AG08395 (cell line): ENCODE measurements at regions not wholly inside any gene's neighbourhood (a gene's known extent, or its start where the extent isn't known, plus 50 kb on each side); places are given as distances from the start of the nearest gene placed in this dataset.

ENCODE experiments used
- DNase-seq: peaks from one replicate; pipeline ENCODE4 v3.0.0; 2012; ENCODE audit warnings: mixed read lengths, low spot score

GRCh38 chr10:113326160-113327111 lies 226.4 kb upstream of the HABP2 start:
- peak; percentile 91 for DNase-seq

- peak; percentile 88 for DNase-seq
These were observed 223.7 kb upstream of the HABP2 start for GRCh38 chr10:113329121-113329596.

- DNase-seq, result peak; percentile 26
These were observed 220.9 kb upstream of the HABP2 start for GRCh38 chr10:113331961-113332360.

- DNase-seq, result no peak
These were observed 219.5 kb upstream of the HABP2 start for GRCh38 chr10:113333313-113333712.

- peak; percentile 31 for DNase-seq
These were observed 217.3 kb upstream of the HABP2 start for GRCh38 chr10:113335592-113335991.

GRCh38 chr10:113336549-113337130 lies 216.2 kb upstream of the HABP2 start:
- no peak for DNase-seq

GRCh38 chr10:113337142-113337541 lies 215.7 kb upstream of the HABP2 start:
- DNase-seq, result peak; percentile 31

GRCh38 chr10:113339121-113339520 lies 213.7 kb upstream of the HABP2 start:
- DNase-seq, result no peak

- DNase-seq, result no peak
These were observed 212.6 kb upstream of the HABP2 start for GRCh38 chr10:113340282-113340681.

- no peak for DNase-seq
These were observed 211.7 kb upstream of the HABP2 start for GRCh38 chr10:113341138-113341537.

GRCh38 chr10:113345826-113346624 lies 206.8 kb upstream of the HABP2 start:
- DNase-seq, result no peak

- DNase-seq, result no peak
These were observed 205.3 kb upstream of the HABP2 start for GRCh38 chr10:113347508-113347907.

- DNase-seq, result no peak
These were observed 204.2 kb upstream of the HABP2 start for GRCh38 chr10:113348694-113349093.

- no peak for DNase-seq
These were observed 202.4 kb upstream of the HABP2 start for GRCh38 chr10:113350311-113351040.

- DNase-seq, result no peak
These were observed 198.1 kb upstream of the HABP2 start for GRCh38 chr10:113354711-113355110.

- peak; percentile 66 for DNase-seq
These were observed 195.8 kb upstream of the HABP2 start for GRCh38 chr10:113356794-113357680.

- DNase-seq, result no peak
These were observed 195.1 kb upstream of the HABP2 start for GRCh38 chr10:113357681-113358300.

- DNase-seq, result no peak
These were observed 193.2 kb upstream of the HABP2 start for GRCh38 chr10:113359655-113360054.

GRCh38 chr10:113360870-113361269 lies 192.0 kb upstream of the HABP2 start:
- DNase-seq, result no peak

- DNase-seq, result peak; percentile 55
These were observed 190.2 kb upstream of the HABP2 start for GRCh38 chr10:113362645-113363091.
